GM18519 (cell line): ENCODE measurements at regions not wholly inside any gene's neighbourhood (a gene's known extent, or its start where the extent isn't known, plus 50 kb on each side); places are given as distances from the start of the nearest gene placed in this dataset.

Experiments used
- ATAC-seq: cut with Tn5 transposase; IDR thresholded peaks from one replicate; pipeline ENCODE4 v1.9.1; 2021; ENCODE audit warnings: mild to moderate bottlenecking, moderate library complexity; ENCODE audit not compliant: unreplicated experiment, low FRiP score

DNA sequence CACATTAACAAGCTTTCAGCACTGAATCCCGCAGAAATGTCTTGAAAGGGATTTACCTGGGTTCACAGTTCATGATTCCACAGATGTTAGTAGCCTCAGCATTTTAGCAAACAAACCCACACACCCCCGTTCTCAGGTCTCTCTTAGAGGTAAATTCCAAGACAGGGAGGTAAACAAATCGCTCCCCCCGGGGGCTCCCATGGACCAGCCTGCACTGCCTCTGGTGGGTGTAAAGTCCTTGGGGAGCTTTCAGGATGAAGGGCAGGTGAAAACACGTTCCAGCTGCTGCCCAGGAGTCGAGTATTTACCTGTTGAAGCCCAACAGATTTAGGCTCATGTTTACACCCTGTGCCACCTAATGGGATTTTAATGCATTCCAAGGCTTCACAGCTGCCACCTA is 187.0 kb upstream of the FOXQ1 start:
- ATAC-seq, result no peak

DNA sequence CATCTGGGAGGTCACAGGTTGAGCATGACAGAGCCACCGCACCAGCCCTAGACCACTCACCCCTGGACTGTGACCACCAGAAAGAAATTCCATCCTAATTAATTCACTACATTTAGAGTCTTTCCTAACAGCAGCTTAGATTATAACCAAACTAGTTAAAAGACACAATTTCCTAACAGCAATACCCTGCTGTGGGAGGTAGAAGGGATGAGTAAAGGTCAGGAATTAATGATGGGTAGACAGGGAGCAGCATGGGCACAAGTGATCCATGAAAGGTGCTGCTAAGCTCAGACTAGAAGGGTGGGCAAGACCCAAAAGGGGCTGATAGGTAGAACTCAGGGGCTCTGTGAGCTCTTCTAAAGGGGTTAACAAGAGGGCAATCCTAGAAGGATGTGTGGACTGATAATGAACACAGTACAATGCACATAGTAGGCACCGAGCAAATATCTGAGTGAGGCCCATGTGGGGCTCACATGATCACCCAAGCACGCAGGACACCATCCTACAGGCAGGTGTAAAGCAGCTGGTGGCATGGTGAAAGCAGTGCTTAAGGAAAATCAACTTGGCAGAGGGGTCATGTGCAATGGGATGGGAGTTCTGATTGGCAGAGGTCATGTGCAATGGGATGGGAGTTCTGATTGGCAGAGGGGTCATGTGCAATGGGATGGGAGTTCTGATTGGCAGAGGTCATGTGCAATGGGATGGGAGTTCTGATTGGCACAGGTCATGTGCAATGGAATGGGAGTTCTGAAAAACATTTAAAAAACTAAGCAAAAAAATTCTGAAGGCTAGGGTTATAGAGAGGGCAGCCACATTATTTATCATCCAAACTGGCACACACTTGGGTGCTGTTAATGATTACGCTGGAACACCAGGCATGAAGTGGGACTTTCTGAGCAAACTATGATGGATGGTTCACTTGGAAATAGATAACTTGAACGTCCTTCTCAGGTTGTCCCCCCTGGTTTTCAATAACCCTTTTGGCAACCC is 188.2 kb upstream of the FOXQ1 start:
- no peak for ATAC-seq

DNA sequence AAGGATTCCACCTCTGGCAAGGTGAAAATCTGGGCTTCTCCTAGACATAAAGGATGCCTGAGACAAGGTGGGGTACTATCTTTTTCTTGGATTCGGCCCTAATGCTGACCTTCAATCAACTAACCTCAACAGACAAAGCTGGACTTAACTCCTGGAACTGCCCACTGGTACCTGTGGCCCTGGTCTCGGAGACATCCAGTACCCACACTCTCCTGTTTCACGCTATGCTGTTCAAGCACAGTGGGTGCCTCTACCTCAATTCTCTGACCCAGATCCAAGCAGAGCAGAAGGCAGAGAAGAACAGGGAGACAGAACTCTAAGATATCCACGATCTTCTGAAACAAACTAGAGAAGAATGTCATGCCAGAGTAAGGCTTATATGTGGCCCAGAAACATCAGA is 189.8 kb upstream of the FOXQ1 start:
- no peak for ATAC-seq

DNA sequence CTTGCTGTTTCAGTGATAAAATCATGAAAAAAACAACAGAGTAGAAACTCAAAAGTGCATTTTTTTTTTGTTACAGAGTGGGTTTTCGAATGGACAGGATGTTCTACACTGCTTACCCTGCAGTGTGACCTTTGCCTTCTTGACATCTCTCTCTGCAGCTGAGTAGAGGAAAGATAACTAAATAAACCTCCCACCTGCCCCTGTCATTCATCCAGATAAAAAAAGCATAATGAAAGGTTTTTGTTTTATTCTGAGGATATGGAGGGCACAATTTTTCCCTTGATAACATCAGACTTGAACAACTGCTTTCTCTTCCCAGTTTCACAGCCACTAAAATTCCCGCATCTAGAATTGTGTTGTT is 193.6 kb upstream of the FOXQ1 start:
- no peak for ATAC-seq

DNA sequence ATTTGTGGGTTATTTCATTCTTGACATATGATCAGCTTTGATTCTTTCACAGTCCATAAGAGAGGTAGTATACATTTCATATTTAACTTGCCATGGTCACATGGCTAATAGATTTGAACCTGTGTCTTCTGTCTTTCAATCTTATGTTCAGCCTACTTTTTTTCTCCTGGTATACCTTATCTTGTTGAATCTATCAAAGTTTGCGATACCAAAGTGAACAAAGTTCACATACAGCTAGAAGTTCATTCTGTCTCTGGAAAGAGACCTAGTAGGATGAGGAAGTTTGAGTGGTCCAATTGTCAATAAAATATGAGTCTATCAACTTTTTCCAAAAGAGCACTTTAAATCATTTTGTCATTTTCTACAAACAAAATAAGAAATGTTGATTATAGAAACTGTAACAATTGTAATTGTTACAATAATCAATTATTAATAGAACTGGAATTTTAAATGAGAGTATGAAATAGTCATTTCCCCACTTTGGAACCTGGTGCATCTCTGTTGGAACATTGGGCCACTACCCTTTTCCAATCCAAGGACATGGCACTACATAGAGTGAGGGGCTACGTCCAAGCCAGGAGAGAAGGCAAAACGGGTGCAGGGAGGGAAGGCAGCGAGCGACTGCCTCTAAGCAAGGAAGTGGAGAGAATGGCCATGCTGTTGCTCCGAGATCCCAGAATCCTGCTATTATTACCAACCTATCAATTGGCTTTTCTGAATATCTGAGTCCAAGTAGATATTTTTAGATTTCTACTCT is 194.2 kb upstream of the FOXQ1 start:
- ATAC-seq, result no peak

DNA sequence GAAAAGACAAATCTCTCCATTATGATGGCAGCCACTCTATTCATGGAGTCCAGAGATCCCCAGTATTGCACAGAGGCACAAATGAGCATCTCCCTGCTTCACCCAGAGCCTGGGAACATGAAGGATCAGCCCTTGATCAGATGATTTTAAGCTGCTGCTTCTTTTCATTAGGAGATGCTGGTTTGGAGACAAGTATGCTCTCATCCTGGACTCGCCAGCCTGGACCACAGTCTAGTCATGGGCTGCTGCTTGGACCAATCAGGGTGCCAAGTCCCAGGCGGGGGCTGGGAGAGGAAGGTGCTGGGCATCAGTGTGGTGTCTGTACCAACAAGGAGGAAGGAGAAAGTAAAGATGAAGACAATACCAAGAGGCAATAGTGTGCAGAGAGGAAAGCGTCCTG is 195.7 kb upstream of the FOXQ1 start:
- ATAC-seq, result no peak

DNA sequence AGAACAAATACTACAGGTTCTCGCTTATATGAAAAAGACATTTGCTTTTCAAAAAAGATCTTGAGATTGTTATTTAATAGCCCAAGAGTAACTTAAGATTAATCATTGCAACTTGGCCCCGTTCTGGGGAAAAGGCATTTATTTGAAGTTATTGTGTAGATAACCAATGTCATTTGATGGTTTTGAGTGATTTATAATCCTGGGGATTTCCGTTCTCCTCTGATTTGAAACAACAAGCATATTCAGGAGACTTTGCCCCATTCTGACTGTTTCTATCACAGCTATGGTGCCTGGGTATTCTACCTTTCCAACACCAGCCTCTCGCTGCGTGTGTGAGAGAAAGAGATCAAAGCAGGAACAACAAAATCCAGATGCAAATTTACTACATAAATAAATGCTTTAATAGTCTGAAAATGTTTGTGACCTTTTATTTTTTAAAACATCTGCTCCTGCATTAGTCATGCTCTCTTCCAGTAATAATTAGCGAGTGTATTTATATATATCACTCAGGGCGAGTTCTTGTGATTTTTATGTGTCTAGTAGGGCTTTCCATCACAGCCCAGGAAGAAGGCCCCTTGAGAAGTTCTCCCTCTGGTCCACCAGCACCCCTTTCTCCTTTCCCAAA is 197.9 kb upstream of the FOXQ1 start:
- ATAC-seq, result no peak

DNA sequence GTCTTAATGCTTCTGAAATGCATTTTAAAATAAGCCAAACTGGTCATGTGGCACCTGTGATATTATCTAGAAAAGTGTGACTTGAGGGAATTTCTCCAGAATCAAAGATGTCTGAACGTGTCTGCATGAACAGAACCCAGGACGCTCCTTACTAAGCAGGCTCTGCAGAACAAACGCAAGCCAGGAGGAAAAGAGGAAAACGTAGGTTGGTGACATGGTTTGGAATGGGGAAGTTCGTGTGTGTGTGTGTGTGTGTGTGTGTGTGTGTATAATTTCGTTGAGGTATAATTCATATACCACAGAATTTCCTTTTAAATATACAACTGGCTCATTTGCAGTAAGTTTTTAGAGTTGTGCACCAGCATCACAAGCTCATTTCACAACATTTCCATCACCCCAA is 200.5 kb upstream of the FOXQ1 start:
- no peak for ATAC-seq

DNA sequence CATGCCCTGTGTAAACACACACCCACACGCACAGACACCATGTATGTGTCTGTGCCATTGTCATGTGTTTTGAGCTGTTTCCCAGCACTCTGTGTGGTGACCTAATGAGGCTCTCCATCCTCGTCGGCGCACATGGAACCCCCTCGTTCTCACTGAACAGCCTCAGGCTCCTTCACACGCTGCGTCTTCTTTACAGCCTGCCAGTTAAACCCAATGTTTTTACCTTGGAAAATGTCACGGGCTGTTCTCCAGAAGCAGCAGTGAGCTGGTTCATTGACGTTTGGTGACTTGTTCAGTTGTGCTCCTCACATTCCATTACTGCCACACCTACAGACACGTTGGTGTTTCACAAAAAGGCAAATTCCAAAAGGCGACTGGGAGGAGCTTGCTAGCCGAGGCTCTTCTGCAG is 201.0 kb upstream of the FOXQ1 start:
- ATAC-seq, result no peak

DNA sequence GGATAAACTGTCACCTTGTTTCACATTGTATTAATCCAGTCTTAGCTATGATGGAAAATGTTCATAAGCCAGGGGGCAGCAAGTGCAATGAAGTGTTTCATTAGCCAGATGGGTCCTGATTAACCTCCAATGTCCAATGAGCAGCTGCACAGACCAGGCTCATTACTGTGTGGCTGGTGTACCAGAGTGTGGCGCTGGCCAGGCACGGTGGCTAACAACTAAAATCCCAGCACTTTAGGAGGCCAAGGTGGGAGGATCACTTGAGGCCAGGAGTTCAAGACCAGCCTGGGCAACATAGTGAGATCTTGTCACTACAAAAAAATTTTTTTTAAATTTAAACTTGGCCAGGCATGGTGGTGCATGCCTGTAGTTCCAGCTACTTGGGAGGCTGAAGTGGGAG is 201.7 kb upstream of the FOXQ1 start:
- no peak for ATAC-seq

DNA sequence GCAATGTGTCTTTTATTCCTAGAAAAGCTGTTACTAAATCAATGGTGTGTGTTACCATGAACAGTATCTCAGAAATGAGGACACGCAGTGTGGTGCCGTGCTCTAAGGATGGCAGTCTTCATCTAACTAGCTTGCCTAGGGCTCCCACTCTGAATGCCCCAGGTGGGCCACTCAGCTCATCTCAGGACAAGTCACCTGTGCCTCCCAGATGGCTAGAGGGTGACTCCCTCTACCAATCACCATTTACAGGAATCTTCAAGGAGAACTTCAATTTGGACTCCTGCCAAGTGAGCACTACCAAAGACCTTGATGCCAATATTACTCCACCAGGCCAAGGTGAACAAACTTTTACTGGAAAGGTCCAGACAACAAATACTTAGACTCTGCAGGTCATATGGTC is 202.8 kb upstream of the FOXQ1 start:
- ATAC-seq, result no peak

DNA sequence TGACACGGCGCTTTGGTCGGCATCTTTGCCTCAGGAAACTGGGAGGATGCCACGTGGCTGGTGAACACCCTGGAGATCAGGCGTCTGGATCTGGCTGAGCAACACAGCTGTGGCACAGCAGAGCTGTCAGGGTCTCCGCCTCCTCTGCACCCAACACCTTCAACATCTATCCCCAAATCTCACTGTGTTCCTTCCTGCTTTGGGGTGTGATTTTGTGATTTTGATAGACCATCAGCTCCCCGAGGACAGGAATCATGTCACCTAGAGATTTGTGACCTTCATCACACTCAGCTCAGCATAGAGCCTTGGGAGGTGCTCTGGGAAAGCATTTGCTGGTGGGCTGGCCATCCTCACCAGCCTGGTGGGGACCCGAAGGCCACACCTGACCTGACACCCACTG is 203.7 kb upstream of the FOXQ1 start:
- ATAC-seq, result no peak

DNA sequence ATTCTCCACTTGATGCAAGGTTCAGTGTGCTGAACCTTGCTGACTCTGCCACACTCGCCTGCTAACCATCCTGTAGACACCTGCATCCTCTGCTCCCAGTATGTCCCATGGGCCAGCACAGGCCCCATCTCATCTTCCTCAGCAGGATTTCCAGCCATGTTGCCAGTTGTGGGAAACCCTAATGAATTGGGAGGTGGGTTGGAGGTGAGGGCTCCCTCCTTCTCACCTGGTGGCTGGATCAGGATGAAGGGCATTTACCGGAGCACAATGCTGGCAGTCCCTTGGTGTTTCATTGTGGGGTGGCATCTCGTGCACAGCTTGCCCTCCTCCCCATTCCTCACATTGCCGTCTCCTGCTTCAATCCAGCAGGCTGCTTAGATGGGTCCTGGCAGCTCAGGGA is 204.3 kb upstream of the FOXQ1 start:
- no peak for ATAC-seq

DNA sequence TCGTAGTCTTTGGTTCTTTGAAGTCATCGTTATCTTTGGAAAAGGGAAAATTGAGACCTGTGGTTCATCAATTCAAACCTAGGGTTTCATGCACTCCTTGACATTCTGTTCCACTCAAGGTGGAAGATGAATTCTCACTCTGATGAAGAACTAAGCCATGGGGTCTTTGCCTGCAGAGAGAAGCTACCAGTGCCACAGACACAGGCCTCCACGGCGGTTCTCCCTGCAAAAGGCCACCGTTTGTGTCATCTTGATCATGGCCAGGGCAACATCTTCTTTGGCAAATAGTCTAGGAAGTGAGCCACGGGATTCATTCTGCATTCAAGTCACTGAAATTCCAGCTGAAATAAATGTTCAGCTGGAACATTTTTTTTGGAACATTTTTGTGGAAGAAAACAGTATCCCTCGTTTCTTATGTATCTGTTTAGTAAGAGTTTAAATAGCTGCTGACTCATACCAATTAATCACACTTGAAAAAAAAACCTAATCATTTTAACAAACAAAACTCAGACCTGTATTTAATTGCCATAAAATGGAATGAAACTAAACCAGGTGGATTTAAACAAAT is 206.0 kb upstream of the FOXQ1 start:
- ATAC-seq, result no peak

DNA sequence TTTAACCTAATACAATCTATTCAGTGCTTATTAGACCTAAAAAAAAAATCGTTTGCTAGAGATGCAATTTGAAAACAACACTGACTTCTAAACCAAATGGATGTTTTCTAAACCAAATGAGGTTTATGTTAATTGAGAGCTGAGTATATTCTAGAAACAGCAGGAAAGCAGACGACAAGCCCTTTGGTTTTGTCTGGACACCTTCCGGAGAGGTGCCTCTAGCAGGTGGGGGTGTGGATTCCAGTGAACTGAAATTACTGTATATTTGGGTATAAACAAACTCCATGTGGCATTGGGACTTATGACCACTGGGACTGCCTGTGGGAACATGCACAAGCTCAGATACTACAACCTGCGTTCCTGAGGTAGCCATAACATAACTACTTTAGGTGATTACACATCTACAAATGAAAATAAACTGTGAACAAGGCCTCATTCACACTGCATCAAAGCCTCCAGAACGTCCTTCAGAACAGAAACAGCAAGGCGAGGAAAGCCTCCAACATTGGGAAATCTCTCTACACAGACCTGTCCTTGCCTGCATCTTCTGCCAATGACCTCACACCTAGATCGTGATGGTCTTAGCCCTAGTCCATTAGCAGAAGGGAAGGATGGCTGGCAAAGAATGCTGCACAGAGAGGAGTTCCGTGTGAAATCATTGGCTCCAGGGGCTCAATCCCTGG is 206.8 kb upstream of the FOXQ1 start:
- ATAC-seq, result no peak

DNA sequence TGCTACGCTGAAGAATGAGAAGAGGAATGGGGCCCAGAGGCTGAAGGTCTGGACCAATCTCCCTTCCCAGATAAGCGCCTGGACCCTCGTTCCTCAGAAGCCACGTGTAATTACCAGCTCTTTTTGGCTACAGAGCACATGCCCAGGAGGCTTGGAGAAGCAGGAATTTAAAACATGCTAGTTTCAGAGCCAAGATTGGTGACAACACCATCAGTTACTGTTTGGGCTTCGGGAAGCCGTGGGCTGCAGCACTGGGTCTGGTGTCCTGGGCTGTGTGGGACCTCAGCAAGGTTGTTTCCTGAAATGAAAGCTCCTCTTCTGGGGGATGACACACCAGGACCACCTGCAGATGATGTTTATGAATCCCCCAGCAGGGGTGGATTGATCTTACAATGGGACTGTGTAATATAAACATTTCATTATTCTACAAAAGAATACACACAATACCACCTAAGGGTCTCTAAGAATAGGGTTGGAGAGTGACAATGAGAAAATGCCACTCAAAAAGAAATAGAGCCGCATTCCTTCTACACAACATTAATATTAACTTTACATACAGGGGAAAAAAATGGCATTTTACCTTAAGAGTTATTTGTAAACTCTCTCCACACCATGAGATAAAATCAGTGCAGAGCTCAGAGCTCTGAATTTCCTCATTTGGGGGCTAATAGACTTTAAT is 207.8 kb upstream of the FOXQ1 start:
- no peak for ATAC-seq

DNA sequence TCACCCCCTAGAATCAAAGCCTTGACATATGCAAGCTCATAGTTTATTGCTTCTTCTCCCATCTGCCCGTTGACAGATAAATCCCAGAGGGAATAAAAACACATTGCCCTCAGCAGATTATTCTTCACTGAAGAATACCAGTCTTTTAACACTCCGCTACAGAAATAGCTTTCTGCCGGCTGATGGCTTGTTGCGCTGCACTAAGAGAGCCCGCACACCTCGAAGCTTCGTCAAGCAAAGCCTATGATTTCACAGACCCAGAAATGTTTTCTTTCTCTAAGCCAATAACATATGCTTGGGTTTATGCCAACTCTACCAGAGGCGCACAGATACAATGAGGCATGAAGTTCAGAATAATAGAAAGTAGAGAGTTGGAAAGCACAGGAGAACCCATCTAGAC is 208.9 kb upstream of the FOXQ1 start:
- ATAC-seq, result no peak

DNA sequence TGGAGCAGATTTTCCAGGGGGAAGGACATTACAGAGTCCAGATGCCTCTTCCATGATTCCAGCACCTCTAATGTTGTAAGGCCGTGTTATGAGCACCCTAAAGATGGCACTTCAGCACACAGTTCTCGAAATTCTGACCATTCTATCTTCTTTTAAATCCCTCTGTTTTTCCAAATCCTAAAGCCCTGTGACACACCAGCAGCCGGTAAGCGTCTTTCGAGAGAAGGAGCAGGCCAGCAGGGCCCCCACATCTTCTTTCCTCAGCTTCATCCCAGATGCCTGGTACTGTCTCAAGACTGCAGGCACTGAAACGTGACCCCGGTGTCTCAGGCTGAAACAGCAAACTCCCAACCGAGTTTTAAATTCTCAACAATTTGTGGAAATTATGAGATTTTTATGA is 211.6 kb upstream of the FOXQ1 start:
- ATAC-seq, result no peak

DNA sequence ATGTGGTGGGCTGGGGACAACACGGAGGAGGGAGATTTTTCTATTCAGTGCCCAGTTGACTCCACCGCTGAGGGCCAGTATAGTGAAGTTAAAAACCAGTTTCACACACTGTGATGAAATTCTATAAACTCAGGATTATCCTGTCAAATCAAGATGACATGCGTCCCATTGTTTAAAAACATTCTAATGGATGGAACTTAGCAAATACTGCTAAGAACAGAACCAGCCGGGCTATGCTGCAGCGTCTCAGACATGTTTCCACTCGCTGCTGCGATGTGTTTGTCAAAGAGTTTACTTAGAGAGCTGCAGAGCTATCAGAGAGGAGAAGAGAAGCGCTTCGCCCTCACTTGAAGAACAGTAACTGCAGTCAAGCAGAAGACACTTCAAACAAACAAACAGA is 212.6 kb upstream of the FOXQ1 start:
- no peak for ATAC-seq
